ENCODE measurements at regions not wholly inside any gene's neighbourhood (a gene's known extent, or its start where the extent isn't known, plus 50 kb on each side); places are given as distances from the start of the nearest gene placed in this dataset.
A peak's percentile ranks its signal among the peaks of the same experiment; 100 is the strongest.

- Histone ChIP-seq H3K9ac (ENCODE audit: low read depth in 1 of 2, low read length in 2 of 2) (no peak overlapping the region), H3K36me3 (ENCODE audit: control insufficient read depth in 4 of 4, insufficient read depth in 3 of 4, low read depth in 1 of 4, low read length in 3 of 4) (no peaks in the 10 kb centered on the region), H3K4me1 (ENCODE audit: control insufficient read depth in 4 of 4, insufficient read depth in 4 of 4, low read length in 3 of 4) (peaks cover 10 to 32% (median 22%) of the 10 kb centered on the region in 4 donors), H3K27me3 (ENCODE audit: control insufficient read depth in 4 of 4, insufficient read depth in 4 of 4, low read length in 3 of 4) (no peaks in the 10 kb centered on the region), H3K27ac (ENCODE audit: low read depth in 1 of 2, low read length in 2 of 2) (peak overlapping the region in 1 of 2 donors; percentile 28), H3K9me3 (ENCODE audit: control insufficient read depth in 4 of 4, low read length in 3 of 4) (no peaks in the 10 kb centered on the region), H3K4me3 (ENCODE audit: low read depth in 1 of 3, low read length in 3 of 3) (no peak overlapping the region)
- peak; percentile 62 for DNase-seq (ENCODE audit: low spot score)
- TF ChIP-seq TAF1 (conservative IDR thresholded peaks at IDR 0.05) (no peak), RAD21 (IDR thresholded peaks at IDR 0.05) (peak; percentile 90 to 91), EGR1 (IDR thresholded peaks at IDR 0.05; ENCODE audit: low read depth in 2 of 2) (no peak), FOXA2 (IDR thresholded peaks at IDR 0.05) (no peak), REST (IDR thresholded peaks at IDR 0.05) (no peak), RXRA (IDR thresholded peaks at IDR 0.05) (no peak), GABPA (IDR thresholded peaks at IDR 0.05 in 1 of 2, conservative IDR thresholded peaks at IDR 0.05 in 1 of 2) (no peak), FOXA1 (IDR thresholded peaks at IDR 0.05) (no peak), JUND (IDR thresholded peaks at IDR 0.05) (no peak), SP1 (IDR thresholded peaks at IDR 0.05) (no peak), HNF4G (IDR thresholded peaks at IDR 0.05) (no peak), HNF4A (conservative IDR thresholded peaks at IDR 0.05) (peak; percentile 19 to 26)
- TF ChIP-seq, protein P1, sequence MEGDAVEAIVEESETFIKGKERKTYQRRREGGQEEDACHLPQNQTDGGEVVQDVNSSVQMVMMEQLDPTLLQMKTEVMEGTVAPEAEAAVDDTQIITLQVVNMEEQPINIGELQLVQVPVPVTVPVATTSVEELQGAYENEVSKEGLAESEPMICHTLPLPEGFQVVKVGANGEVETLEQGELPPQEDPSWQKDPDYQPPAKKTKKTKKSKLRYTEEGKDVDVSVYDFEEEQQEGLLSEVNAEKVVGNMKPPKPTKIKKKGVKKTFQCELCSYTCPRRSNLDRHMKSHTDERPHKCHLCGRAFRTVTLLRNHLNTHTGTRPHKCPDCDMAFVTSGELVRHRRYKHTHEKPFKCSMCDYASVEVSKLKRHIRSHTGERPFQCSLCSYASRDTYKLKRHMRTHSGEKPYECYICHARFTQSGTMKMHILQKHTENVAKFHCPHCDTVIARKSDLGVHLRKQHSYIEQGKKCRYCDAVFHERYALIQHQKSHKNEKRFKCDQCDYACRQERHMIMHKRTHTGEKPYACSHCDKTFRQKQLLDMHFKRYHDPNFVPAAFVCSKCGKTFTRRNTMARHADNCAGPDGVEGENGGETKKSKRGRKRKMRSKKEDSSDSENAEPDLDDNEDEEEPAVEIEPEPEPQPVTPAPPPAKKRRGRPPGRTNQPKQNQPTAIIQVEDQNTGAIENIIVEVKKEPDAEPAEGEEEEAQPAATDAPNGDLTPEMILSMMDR (IDR thresholded peaks at IDR 0.05; ENCODE audit: low read depth, low read length, missing input control) = peak; percentile 76
- TF ChIP-seq, protein P2, sequence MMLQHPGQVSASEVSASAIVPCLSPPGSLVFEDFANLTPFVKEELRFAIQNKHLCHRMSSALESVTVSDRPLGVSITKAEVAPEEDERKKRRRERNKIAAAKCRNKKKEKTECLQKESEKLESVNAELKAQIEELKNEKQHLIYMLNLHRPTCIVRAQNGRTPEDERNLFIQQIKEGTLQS (IDR thresholded peaks at IDR 0.05) = no peak
- WGBS = 49% methylated on average over 7 of the region's 7 CpGs
Observed at GRCh38 chr15:62847900-62848489, 194.6 kb upstream of the TPM1 start.

DNA sequence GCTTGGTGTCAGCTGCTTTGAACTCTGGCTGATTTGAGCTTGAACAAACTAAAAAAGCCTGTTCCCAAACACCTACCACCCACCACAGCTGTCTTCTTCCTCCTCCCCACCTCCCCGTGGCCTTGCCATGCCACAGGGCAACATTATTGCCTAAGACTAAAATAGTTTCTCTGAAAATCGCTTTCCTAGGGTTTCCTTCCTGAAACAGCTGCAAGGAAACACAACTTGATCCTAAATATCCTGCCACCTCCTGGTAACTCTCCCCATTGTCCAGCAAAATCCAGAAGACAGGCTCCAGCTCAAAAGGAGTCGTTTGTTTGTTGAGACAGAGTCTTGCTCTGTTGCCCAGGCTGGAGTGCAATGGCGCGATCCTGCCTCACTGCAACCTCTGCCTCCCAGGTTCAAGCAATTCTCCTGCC lies 193.9 kb upstream of the TPM1 start:
- TF ChIP-seq GABPA (IDR thresholded peaks at IDR 0.05 in 1 of 2, conservative IDR thresholded peaks at IDR 0.05 in 1 of 2) (no peak), HNF4A (conservative IDR thresholded peaks at IDR 0.05) (no peak), HNF4G (IDR thresholded peaks at IDR 0.05) (no peak), YY1 (IDR thresholded peaks at IDR 0.05) (no peak), RAD21 (IDR thresholded peaks at IDR 0.05) (peak; percentile 41 to 62), JUND (IDR thresholded peaks at IDR 0.05) (no peak), SP1 (IDR thresholded peaks at IDR 0.05) (no peak), FOXA1 (IDR thresholded peaks at IDR 0.05) (no peak), NR2F2 (IDR thresholded peaks at IDR 0.05) (peak; percentile 38)
- TF ChIP-seq, protein P3, sequence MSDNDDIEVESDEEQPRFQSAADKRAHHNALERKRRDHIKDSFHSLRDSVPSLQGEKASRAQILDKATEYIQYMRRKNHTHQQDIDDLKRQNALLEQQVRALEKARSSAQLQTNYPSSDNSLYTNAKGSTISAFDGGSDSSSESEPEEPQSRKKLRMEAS (IDR thresholded peaks at IDR 0.05) = no peak
- TF ChIP-seq, protein P4, sequence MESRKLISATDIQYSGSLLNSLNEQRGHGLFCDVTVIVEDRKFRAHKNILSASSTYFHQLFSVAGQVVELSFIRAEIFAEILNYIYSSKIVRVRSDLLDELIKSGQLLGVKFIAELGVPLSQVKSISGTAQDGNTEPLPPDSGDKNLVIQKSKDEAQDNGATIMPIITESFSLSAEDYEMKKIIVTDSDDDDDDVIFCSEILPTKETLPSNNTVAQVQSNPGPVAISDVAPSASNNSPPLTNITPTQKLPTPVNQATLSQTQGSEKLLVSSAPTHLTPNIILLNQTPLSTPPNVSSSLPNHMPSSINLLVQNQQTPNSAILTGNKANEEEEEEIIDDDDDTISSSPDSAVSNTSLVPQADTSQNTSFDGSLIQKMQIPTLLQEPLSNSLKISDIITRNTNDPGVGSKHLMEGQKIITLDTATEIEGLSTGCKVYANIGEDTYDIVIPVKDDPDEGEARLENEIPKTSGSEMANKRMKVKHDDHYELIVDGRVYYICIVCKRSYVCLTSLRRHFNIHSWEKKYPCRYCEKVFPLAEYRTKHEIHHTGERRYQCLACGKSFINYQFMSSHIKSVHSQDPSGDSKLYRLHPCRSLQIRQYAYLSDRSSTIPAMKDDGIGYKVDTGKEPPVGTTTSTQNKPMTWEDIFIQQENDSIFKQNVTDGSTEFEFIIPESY (IDR thresholded peaks at IDR 0.05) = no peak
- 55% methylated on average over 5 of the region's 5 CpGs for WGBS

More for the DNA sequence above, 193.9 kb upstream of the TPM1 start:
- Histone ChIP-seq H3K36me3 (ENCODE audit: control insufficient read depth in 4 of 4, insufficient read depth in 3 of 4, low read depth in 1 of 4, low read length in 3 of 4) (no peaks in the 10 kb centered on the region), H3K27me3 (ENCODE audit: control insufficient read depth in 4 of 4, insufficient read depth in 4 of 4, low read length in 3 of 4) (no peaks in the 10 kb centered on the region), H3K9me3 (ENCODE audit: control insufficient read depth in 4 of 4, low read length in 3 of 4) (no peaks in the 10 kb centered on the region), H3K27ac (ENCODE audit: low read depth in 1 of 2, low read length in 2 of 2) (peak overlapping the region in 1 of 2 donors; percentile 28), H3K9ac (ENCODE audit: low read depth in 1 of 2, low read length in 2 of 2) (no peak overlapping the region), H3K4me1 (ENCODE audit: control insufficient read depth in 4 of 4, insufficient read depth in 4 of 4, low read length in 3 of 4) (peaks cover 13 to 34% (median 23%) of the 10 kb centered on the region in 4 donors), H3K4me3 (ENCODE audit: low read depth in 1 of 3, low read length in 3 of 3) (no peak overlapping the region)
- no peak for DNase-seq (ENCODE audit: low spot score)

Measured in liver (tissue), 8 donors.